ENCODE measurements at regions not wholly inside any gene's neighbourhood (a gene's known extent, or its start where the extent isn't known, plus 50 kb on each side); places are given as distances from the start of the nearest gene placed in this dataset.

GRCh38 chr4:167419468-167420140 is 185.3 kb upstream of the SPOCK3 start:
- Histone ChIP-seq H2BK20ac (ENCODE audit: low read length) (no peak overlapping the region), H2BK12ac (ENCODE audit: low read depth, low read length) (no peak overlapping the region), H2BK15ac (ENCODE audit: low read length) (no peak overlapping the region), H3K79me1 (ENCODE audit: low read depth, low read length) (no peaks in the 10 kb centered on the region), H3K56ac (replicated peaks; ENCODE audit: insufficient read length, low read depth, low read length) (no peak overlapping the region), H4K8ac (ENCODE audit: extremely low read depth, insufficient read depth, low read length) (no peak overlapping the region), H3K4me2 (ENCODE audit: insufficient read depth in 1 of 2, low read depth in 2 of 2, low read length in 2 of 2) (no peak overlapping the region), H3K27me3 (replicated peaks in 1 of 4; ENCODE audit: control insufficient read depth in 3 of 4, extremely low read depth in 1 of 4, insufficient read depth in 3 of 4, low read length in 3 of 4) (no peaks in the 10 kb centered on the region), H3K14ac (ENCODE audit: insufficient read length) (no peak overlapping the region), H3K23ac (ENCODE audit: insufficient read length) (no peak overlapping the region), H4K20me1 (replicated peaks in 1 of 2; ENCODE audit: control insufficient read depth in 1 of 2, insufficient read depth in 2 of 2, low read length in 2 of 2) (no peaks in the 10 kb centered on the region), H2AFZ (ENCODE audit: low read length) (no peak overlapping the region), H3K36me3 (ENCODE audit: control insufficient read depth in 2 of 4, insufficient read depth in 4 of 4, low read length in 3 of 4) (no peaks in the 10 kb centered on the region), H3K27ac (ENCODE audit: low read depth, low read length) (no peak overlapping the region), H3K4me1 (replicated peaks in 1 of 4; ENCODE audit: control insufficient read depth in 3 of 4, insufficient read depth in 4 of 4, low read length in 3 of 4) (no peaks in the 10 kb centered on the region), H3K9ac (replicated peaks in 1 of 4; ENCODE audit: extremely low read depth in 1 of 4, low read depth in 3 of 4, low read length in 3 of 4) (no peak overlapping the region), H4K91ac (replicated peaks; ENCODE audit: insufficient read length, low read length) (no peak overlapping the region), H3K4me3 (ENCODE audit: extremely low read depth in 1 of 4, insufficient read depth in 2 of 4, low read depth in 3 of 4, low read length in 4 of 4) (no peak overlapping the region), H3K23me2 (ENCODE audit: low read depth, low read length) (no peaks in the 10 kb centered on the region), H2AK5ac (ENCODE audit: low read depth, low read length) (no peak overlapping the region), H2BK120ac (replicated peaks; ENCODE audit: low read depth, low read length) (no peak overlapping the region), H3K4ac (replicated peaks; ENCODE audit: insufficient read length, low read depth, low read length) (no peak overlapping the region), H3K18ac (ENCODE audit: extremely low read depth, low read length) (no peak overlapping the region), H3K9me3 (ENCODE audit: insufficient read depth in 2 of 2, low read depth in 1 of 2, low read length in 1 of 2) (no peaks in the 10 kb centered on the region), H2BK5ac (ENCODE audit: low read depth, low read length) (no peak overlapping the region), H3K79me2 (ENCODE audit: control insufficient read depth in 1 of 2, insufficient read depth in 2 of 2, low read length in 2 of 2) (no peaks in the 10 kb centered on the region), H4K5ac (ENCODE audit: insufficient read length, low read depth, low read length) (no peak overlapping the region)
- TF ChIP-seq CTCF (IDR thresholded peaks at IDR 0.05; ENCODE audit: control extremely low read depth in 1 of 3, insufficient read depth in 1 of 3, low read depth in 1 of 3, low read length in 3 of 3) (peak in 1 of 3 experiments; percentile 18; a peak in 1 of 4 replicates), RAD21 (IDR thresholded peaks at IDR 0.05 in 1 of 2, conservative IDR thresholded peaks at IDR 0.05 in 1 of 2; ENCODE audit: low read depth in 2 of 2, low read length in 2 of 2) (peak; percentile 25 to 41; a peak in 3 of 4 replicates), CHD1 (IDR thresholded peaks at IDR 0.05; ENCODE audit: low read depth, low read length) (no peak), HDAC6 (IDR thresholded peaks at IDR 0.05; ENCODE audit: low read depth, low read length) (no peak)
- CTCF ChIA-PET (ENCODE audit: partially characterized antibody): interaction anchor here (1.0 to 1.1 kb wide), 3 partner anchors 12 to 33 kb away, joined by 3 to 5 read pairs (median 4); no protein-coding TSS in a partner anchor
- no peak for FAIRE-seq
- no peak for DNase-seq (ENCODE audit: low read depth in 1 of 2, low spot score in 2 of 2)
- POLR2A ChIA-PET (ENCODE audit: partially characterized antibody): no interaction called here
- 98% methylated on average over 3 of the region's 3 CpGs; no CpG with 5 or more reads in 1 of the 2 experiments for WGBS, 2 experiments (ENCODE audit: extremely low coverage in 1 of 2, insufficient coverage in 1 of 2, insufficient read length in 1 of 2, insufficient replicate concordance in 2 of 2, low coverage in 1 of 2, low lambda C conversion rate in 2 of 2, missing lambda C conversion rate in 1 of 2)
